H1 (cell line): ENCODE measurements at regions not wholly inside any gene's neighbourhood (a gene's known extent, or its start where the extent isn't known, plus 50 kb on each side); places are given as distances from the start of the nearest gene placed in this dataset.

Experiments
- CEBPB ChIP-seq: IDR thresholded peaks from 2 replicates; pipeline ENCODE4 v1.6.1; 2012; ENCODE audit warnings: low read depth, low read length
- EZH2 ChIP-seq: fragments of 200-600 bp; sonication (generic); IDR thresholded peaks from 2 replicates; pipeline ENCODE4 v1.7.1; 2012; ENCODE audit warnings: low read depth, mild to moderate bottlenecking, moderate library complexity, low read length, inconsistent platforms; ENCODE audit not compliant: severe bottlenecking
- JUND ChIP-seq: IDR thresholded peaks from 2 replicates; pipeline ENCODE4 v1.6.1; 2011; ENCODE audit warnings: mild to moderate bottlenecking, improper control_type of control experiment, low read length
- POLR2A ChIP-seq, 2 experiments: IDR thresholded peaks; 1 replicate in 1 of 2; 2 replicates in 1 of 2; pipeline ENCODE4 v1.6.1; 2011; ENCODE audit warnings: low read depth in 2 of 2, low read length in 2 of 2, mild to moderate bottlenecking in 2 of 2; ENCODE audit errors: control extremely low read depth in 1 of 2
- RNF2 ChIP-seq: fragments of 200-900, 300-1000 bp; sonication (generic); IDR thresholded peaks from 2 replicates; pipeline ENCODE4 v1.7.1; 2016; ENCODE audit warnings: borderline replicate concordance, low read depth, mild to moderate bottlenecking, antibody characterized with exemption, low read length; ENCODE audit not compliant: poor library complexity, severe bottlenecking; ENCODE audit errors: missing control alignments
- SIN3A ChIP-seq, 2 experiments: IDR thresholded peaks in 1 of 2; conservative IDR thresholded peaks in 1 of 2; 2 replicates each; pipeline ENCODE4 v1.6.1; 2011 to 2012; ENCODE audit warnings: low read length in 2 of 2, improper control_type of control experiment in 1 of 2, low read depth in 1 of 2, mild to moderate bottlenecking in 1 of 2
- SIX5 ChIP-seq: IDR thresholded peaks from 2 replicates; pipeline ENCODE4 v1.6.1; 2011; ENCODE audit warnings: mild to moderate bottlenecking, low read depth, low read length
- SRF ChIP-seq: IDR thresholded peaks from 2 replicates; pipeline ENCODE4 v1.6.1; 2011; ENCODE audit warnings: mild to moderate bottlenecking, low read depth, low read length, moderate library complexity
- TAF1 ChIP-seq: IDR thresholded peaks from 2 replicates; pipeline ENCODE4 v1.6.1; 2011; ENCODE audit warnings: mild to moderate bottlenecking, low read depth, low read length
- TF ChIP-seq, protein P1 (sequence below): IDR thresholded peaks from 2 replicates; pipeline ENCODE4 v1.6.1; 2011; ENCODE audit warnings: low read depth, mild to moderate bottlenecking, low read length; ENCODE audit not compliant: insufficient read depth
- TF ChIP-seq, protein P2 (sequence below), 3 experiments: IDR thresholded peaks; 1 replicate in 2 of 3; 2 replicates in 1 of 3; pipeline versions ENCODE4 v1.5.1 to v1.6.1; 2011; ENCODE audit warnings: low read length in 3 of 3, mild to moderate bottlenecking in 3 of 3, inconsistent platforms in 2 of 3, low read depth in 1 of 3, moderate library complexity in 1 of 3; ENCODE audit not compliant: insufficient read depth in 1 of 3; ENCODE audit errors: control extremely low read depth in 1 of 3
- TF ChIP-seq, protein P3 (sequence below): IDR thresholded peaks from 2 replicates; pipeline ENCODE4 v1.6.1; 2012; ENCODE audit warnings: inconsistent platforms

DNA sequence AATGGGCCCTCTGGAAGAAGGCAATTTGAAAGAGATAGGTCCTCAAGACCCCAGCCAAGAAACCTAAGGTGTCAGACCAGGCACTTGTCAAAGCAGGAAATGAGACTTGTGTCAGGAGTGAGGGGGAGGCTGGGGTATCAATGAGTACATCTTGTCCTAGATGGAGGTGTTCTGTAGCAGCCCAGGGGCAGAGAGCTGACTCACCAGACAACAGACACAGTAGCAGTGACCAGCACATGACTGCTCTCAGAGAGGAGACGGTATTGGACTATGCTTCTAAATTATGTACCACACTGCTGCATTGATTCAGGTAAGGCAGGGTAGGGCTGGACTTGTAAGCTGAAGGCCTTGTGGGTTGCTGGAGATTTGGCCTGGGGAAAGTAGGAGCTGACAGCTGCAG is 551.2 kb upstream of the KLF4 start:
- TF ChIP-seq, protein P1, sequence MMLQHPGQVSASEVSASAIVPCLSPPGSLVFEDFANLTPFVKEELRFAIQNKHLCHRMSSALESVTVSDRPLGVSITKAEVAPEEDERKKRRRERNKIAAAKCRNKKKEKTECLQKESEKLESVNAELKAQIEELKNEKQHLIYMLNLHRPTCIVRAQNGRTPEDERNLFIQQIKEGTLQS = no peak
- TF ChIP-seq SRF (no peak), TAF1 (no peak), EZH2 (no peak), POLR2A (IDR thresholded peaks at IDR 0.05; ENCODE audit: control extremely low read depth in 1 of 2, low read depth in 2 of 2, low read length in 2 of 2) (no peak), JUND (no peak), SIX5 (no peak), CEBPB (no peak), SIN3A (conservative IDR thresholded peaks at IDR 0.05 in 1 of 2, IDR thresholded peaks at IDR 0.05 in 1 of 2; ENCODE audit: low read depth in 1 of 2, low read length in 2 of 2) (no peak), RNF2 (no peak)
- TF ChIP-seq, protein P2, sequence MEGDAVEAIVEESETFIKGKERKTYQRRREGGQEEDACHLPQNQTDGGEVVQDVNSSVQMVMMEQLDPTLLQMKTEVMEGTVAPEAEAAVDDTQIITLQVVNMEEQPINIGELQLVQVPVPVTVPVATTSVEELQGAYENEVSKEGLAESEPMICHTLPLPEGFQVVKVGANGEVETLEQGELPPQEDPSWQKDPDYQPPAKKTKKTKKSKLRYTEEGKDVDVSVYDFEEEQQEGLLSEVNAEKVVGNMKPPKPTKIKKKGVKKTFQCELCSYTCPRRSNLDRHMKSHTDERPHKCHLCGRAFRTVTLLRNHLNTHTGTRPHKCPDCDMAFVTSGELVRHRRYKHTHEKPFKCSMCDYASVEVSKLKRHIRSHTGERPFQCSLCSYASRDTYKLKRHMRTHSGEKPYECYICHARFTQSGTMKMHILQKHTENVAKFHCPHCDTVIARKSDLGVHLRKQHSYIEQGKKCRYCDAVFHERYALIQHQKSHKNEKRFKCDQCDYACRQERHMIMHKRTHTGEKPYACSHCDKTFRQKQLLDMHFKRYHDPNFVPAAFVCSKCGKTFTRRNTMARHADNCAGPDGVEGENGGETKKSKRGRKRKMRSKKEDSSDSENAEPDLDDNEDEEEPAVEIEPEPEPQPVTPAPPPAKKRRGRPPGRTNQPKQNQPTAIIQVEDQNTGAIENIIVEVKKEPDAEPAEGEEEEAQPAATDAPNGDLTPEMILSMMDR (IDR thresholded peaks at IDR 0.05; ENCODE audit: control extremely low read depth in 1 of 3, insufficient read depth in 1 of 3, low read depth in 1 of 3, low read length in 3 of 3) = no peak
- TF ChIP-seq, protein P3, sequence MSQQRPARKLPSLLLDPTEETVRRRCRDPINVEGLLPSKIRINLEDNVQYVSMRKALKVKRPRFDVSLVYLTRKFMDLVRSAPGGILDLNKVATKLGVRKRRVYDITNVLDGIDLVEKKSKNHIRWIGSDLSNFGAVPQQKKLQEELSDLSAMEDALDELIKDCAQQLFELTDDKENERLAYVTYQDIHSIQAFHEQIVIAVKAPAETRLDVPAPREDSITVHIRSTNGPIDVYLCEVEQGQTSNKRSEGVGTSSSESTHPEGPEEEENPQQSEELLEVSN = no peak
